ENCODE measurements at regions not wholly inside any gene's neighbourhood (a gene's known extent, or its start where the extent isn't known, plus 50 kb on each side); places are given as distances from the start of the nearest gene placed in this dataset.

DNA sequence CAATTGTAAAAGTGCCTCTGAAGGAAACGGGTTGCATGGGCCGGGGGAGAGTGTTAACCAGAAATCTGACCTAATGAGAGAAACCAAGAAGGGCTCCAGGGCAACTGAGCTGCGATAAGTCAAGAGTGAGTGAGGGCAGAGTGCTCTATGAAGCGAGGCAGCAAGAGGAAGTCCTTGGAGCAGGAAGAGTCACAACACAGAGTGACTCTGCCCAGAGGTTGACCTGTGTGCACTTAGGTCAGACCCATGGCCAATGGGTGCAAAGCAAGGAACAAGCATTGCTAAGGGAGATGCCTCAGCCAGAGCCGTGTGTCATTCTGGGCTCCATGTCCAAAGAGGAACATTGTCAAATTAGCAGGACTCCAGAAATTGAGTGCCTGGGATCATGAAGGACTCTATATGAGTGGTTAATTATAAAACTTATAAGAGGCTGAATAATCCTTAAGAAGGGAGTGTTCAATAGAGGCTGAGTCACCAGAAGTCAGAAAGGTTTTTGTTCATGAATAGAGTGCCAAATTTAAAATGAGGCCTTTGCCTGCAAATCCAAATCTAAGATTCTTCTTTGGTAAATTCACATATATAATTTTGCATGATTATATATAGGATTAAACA lies 438.5 kb downstream of the MED10 start:
- no peaks in the 10 kb centered on the region for H3K36me3 ChIP-seq
- TF ChIP-seq CTCF (IDR thresholded peaks at IDR 0.05): no peak
- H3K27ac ChIP-seq: no peak overlapping the region
- H3K4me1 ChIP-seq: no peaks in the 10 kb centered on the region
- intact Hi-C loops (cut with DNase I; ENCODE audit: low total_unique reads): no loop called here
- DNase-seq: no peak
- no peak overlapping the region for H3K4me3 ChIP-seq
- no peaks in the 10 kb centered on the region for H3K27me3 ChIP-seq
- no peaks in the 10 kb centered on the region for H3K9me3 ChIP-seq

DNA sequence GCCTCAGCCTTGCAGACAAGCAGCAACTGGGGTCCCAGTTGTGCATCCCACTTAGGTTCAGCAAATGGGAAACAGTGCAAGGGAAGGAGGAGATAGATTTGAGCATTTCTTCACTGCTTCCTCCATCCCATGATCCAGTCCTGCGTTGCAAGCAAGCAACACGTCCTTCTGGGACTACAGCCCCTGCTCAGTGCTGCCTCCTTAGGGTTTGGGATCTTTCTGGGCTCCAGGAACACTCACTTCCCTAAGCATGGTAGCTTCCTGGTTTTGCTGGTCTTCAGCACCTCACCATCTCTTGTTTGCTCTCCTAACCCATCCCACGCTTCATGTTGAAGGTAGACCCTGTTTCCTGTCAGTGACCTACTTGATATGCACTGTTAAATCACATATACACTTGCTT lies 444.7 kb downstream of the MED10 start:
- H3K4me3 ChIP-seq: no peak overlapping the region
- no peaks in the 10 kb centered on the region for H3K9me3 ChIP-seq
- no peak for TF ChIP-seq CTCF (IDR thresholded peaks at IDR 0.05)
- H3K27ac ChIP-seq: no peak overlapping the region
- no peak for DNase-seq
- H3K27me3 ChIP-seq: no peaks in the 10 kb centered on the region
- H3K36me3 ChIP-seq: no peaks in the 10 kb centered on the region
- intact Hi-C loops (cut with DNase I; ENCODE audit: low total_unique reads): no loop called here
- no peaks in the 10 kb centered on the region for H3K4me1 ChIP-seq

DNA sequence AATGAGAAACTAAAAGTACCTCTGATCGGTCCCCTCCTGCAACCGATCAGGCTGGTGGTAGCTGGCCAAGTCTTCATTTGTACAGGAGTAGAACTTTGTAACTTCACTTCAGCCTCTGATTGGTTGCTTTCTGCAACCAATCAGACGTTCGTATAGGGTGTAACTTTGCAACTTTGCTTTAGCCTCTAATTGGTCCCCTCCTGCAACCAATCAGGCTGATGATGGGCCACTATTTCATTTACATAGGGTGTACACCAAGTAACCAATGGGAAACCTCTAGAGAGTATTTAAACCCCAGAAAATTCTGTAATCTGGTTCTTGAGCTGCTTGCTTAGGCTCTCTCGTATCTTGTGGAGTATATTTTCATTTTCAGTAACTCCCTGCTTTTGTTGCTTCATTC lies 445.5 kb downstream of the MED10 start:
- TF ChIP-seq CTCF (IDR thresholded peaks at IDR 0.05): no peak
- peaks cover 0 to 2% of the 10 kb centered on the region in 2 donors for H3K27me3 ChIP-seq
- H3K9me3 ChIP-seq: no peaks in the 10 kb centered on the region
- H3K4me1 ChIP-seq: no peaks in the 10 kb centered on the region
- intact Hi-C loops (cut with DNase I; ENCODE audit: low total_unique reads): no loop called here
- no peak overlapping the region for H3K27ac ChIP-seq
- H3K36me3 ChIP-seq: no peaks in the 10 kb centered on the region
- H3K4me3 ChIP-seq: no peak overlapping the region
- DNase-seq: no peak

GRCh38 chr5:5930561-5930960 lies 447.8 kb downstream of the MED10 start:
- Histone ChIP-seq H3K4me3 (no peak overlapping the region), H3K9me3 (no peaks in the 10 kb centered on the region), H3K27me3 (peaks cover 0 to 3% of the 10 kb centered on the region in 2 donors), H3K27ac (no peak overlapping the region), H3K4me1 (no peaks in the 10 kb centered on the region), H3K36me3 (no peaks in the 10 kb centered on the region)
- TF ChIP-seq CTCF (IDR thresholded peaks at IDR 0.05): no peak
- intact Hi-C loops (cut with DNase I; ENCODE audit: low total_unique reads): no loop called here
- DNase-seq: no peak

DNA sequence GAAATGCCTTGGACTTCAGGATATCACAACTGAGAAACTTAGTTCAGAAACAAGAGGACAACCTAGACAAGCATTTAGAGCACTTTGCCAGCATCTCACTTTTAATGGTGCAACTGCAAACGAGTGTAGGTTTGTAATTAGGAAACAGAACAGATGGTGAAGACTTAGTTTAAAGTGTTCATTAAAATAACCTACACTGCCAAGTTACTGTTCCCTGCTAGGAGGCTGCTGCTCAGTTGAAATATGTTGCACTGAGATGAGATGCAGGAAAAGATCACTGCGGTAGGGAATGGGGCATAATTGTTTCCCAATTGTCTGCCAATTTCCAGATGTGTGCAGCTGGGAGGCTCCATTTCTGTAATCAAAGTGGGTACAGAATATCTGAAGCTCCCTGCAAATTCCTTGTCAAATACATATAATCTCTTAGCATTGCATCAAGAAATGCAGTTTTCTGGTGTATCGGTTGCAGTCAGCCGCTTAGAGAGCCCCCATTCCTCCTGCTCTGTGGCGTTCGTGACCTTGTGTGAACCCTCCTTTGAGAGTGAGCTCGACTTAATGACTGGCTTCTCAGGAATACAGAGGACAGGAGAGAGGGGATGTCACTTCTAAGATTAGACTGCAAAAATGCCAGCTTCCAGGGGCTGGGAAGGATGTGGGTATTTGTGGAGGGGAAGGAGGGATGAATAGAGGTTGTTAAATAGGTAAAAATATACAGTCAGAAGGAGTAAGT lies 448.9 kb downstream of the MED10 start:
- DNase-seq: no peak
- intact Hi-C loops (cut with DNase I; ENCODE audit: low total_unique reads): no loop called here
- no peak overlapping the region for H3K4me3 ChIP-seq
- no peaks in the 10 kb centered on the region for H3K4me1 ChIP-seq
- no peak overlapping the region for H3K27ac ChIP-seq
- no peaks in the 10 kb centered on the region for H3K9me3 ChIP-seq
- H3K36me3 ChIP-seq: no peaks in the 10 kb centered on the region
- TF ChIP-seq CTCF (IDR thresholded peaks at IDR 0.05): no peak
- peaks cover 0 to 3% of the 10 kb centered on the region in 2 donors for H3K27me3 ChIP-seq

All from tibial artery (tissue), 4 donors.